HUES64 (cell line): ENCODE measurements at regions not wholly inside any gene's neighbourhood (a gene's known extent, or its start where the extent isn't known, plus 50 kb on each side); places are given as distances from the start of the nearest gene placed in this dataset.

Experiments
- H3K27ac ChIP-seq: 2 replicates; pipeline ENCODE4 v1.7.0; 2013; ENCODE audit warnings: low read depth, low read length, inconsistent platforms
- H3K27me3 ChIP-seq: 2 replicates; pipeline ENCODE4 v1.6.1; 2013; ENCODE audit warnings: mild to moderate bottlenecking, low read length; ENCODE audit not compliant: insufficient read depth
- H3K36me3 ChIP-seq: 2 replicates; pipeline ENCODE4 v1.6.1; 2013; ENCODE audit warnings: mild to moderate bottlenecking, low read length; ENCODE audit not compliant: insufficient read depth
- H3K4me1 ChIP-seq: 2 replicates; pipeline ENCODE4 v1.6.1; 2013; ENCODE audit warnings: mild to moderate bottlenecking, low read length, moderate library complexity; ENCODE audit not compliant: insufficient read depth
- H3K4me3 ChIP-seq: 2 replicates; pipeline ENCODE4 v1.5.1; 2013; ENCODE audit warnings: mild to moderate bottlenecking, low read length, moderate library complexity
- H3K9ac ChIP-seq: 2 replicates; pipeline ENCODE4 v1.6.1; 2013; ENCODE audit warnings: mild to moderate bottlenecking, low read depth, low read length
- H3K9me3 ChIP-seq: 2 replicates; pipeline ENCODE4 v1.6.1; 2013; ENCODE audit warnings: low read depth, low read length; ENCODE audit not compliant: insufficient read depth
- WGBS: fragments of 150-250, 120-280 bp; methylation state at CpG from one replicate; pipeline ENCODE4 v1.1.7; 2013; ENCODE audit warnings: missing lambda C conversion rate; 5-methylcytosine and 5-hydroxymethylcytosine counted together

DNA sequence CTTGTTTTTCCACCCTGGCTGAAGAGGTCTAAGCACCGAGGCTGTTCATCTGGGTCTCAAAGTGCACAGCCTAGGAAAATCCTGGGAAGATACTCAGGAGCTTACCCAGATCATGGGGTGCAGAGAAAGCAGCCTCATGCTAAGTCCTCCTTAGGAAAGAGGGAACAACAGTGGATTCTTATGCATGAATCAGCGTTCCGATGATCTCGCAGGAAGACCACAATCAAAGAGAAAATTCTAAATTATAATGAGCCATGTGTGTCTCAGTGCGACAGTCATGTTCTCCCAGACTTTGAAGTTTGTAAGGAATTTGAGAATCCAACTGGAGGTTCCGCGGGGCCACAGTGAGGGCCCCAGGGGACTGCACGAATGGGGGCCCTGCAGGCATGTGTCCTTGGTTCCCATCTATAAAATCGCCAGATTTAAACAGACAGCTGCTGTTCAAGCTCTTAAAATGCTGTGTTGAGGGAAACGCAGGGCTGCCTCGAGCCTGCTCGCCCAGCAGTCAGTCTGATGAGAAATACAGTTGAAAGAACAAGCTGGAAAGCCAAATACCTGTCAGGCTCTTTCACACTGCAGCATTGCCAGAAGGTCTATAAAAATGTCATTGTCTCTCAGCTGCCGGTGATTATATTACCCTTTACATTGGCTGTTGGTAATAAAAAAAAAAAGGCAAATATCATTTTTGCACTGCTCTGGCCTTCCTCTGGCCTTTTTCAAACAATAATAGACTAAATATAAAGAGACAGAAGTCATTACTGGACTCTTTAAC lies 152.1 kb downstream of the PMP22 start:
- Histone ChIP-seq H3K27ac (no peak overlapping the region), H3K4me3 (no peak overlapping the region), H3K27me3 (no peaks in the 10 kb centered on the region), H3K4me1 (peaks cover 4% of the 10 kb centered on the region; the same call in 1 of the 2 replicates), H3K9me3 (peaks cover 26% of the 10 kb centered on the region), H3K36me3 (no peaks in the 10 kb centered on the region), H3K9ac (no peak overlapping the region)
- WGBS: 86% methylated on average over 13 of the region's 13 CpGs

DNA sequence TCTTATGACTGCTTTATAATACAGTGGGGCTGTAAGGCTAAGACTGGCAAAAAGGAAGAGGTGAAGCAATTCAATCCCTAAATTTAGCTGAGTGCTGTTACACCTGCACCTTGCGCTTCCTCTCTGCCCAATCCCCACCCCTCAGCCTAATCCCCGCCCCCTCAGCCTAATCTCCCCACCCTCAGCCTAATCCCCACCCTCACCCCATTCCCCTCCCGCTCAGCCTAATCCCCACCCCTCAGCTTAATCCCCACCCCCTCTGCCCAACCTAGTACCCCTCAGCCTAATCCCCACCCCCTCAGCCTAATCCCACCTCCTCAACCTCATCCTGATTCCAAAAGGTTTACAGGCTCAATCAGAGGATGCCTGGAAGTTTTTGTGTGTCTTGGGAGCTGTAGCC lies 155.5 kb downstream of the PMP22 start:
- WGBS: 50% methylated on average over 2 of the region's 3 CpGs

GRCh38 chr17:15108992-15109391 lies 156.1 kb downstream of the PMP22 start:
- Histone ChIP-seq H3K27me3 (no peaks in the 10 kb centered on the region), H3K36me3 (no peaks in the 10 kb centered on the region), H3K9me3 (no peaks in the 10 kb centered on the region), H3K4me3 (no peak overlapping the region), H3K27ac (no peak overlapping the region), H3K9ac (no peak overlapping the region), H3K4me1 (peaks cover 15% of the 10 kb centered on the region)
- 93% methylated on average over 3 of the region's 3 CpGs for WGBS

More for the DNA sequence above, 155.5 kb downstream of the PMP22 start:
- no peak overlapping the region for H3K4me3 ChIP-seq
- no peaks in the 10 kb centered on the region for H3K36me3 ChIP-seq
- H3K27me3 ChIP-seq: no peaks in the 10 kb centered on the region
- no peaks in the 10 kb centered on the region for H3K9me3 ChIP-seq
- H3K27ac ChIP-seq: no peak overlapping the region
- peaks cover 15% of the 10 kb centered on the region for H3K4me1 ChIP-seq
- H3K9ac ChIP-seq: no peak overlapping the region

GRCh38 chr17:15106540-15106939 lies 158.6 kb downstream of the PMP22 start:
- H3K4me3 ChIP-seq: no peak overlapping the region
- H3K27ac ChIP-seq: no peak overlapping the region; the same call in 1 of the 2 replicates
- WGBS: 69% methylated on average over 3 of the region's 3 CpGs
- H3K4me1 ChIP-seq: peaks cover 10% of the 10 kb centered on the region; the same call in 1 of the 2 replicates
- no peak overlapping the region for H3K9ac ChIP-seq
- no peaks in the 10 kb centered on the region for H3K27me3 ChIP-seq
- no peaks in the 10 kb centered on the region for H3K9me3 ChIP-seq
- no peaks in the 10 kb centered on the region for H3K36me3 ChIP-seq

DNA sequence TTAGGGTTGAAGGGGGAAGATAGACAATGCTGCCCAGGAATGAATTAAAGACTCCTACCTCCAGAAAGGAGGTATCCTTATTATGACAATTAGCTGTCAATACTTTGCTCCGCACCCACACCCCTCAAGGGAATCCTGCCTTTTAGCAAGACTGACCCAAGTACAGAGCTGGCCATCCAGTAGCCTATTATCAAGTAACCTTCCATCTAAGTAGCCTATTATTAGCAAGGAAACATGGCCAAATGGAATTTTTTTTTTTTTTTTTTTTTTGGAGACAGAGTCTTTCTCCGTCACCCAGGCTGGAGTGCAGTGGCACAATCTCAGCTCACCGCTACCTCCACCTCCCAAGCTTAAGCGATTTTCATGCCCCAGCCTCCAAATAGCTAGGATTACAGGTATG lies 161.3 kb downstream of the PMP22 start:
- no peak overlapping the region for H3K4me3 ChIP-seq
- no peaks in the 10 kb centered on the region for H3K27me3 ChIP-seq
- H3K9me3 ChIP-seq: no peaks in the 10 kb centered on the region
- H3K27ac ChIP-seq: no peak overlapping the region
- H3K9ac ChIP-seq: no peak overlapping the region
- no peaks in the 10 kb centered on the region for H3K36me3 ChIP-seq
- peaks cover 10% of the 10 kb centered on the region; the same call in 1 of the 2 replicates for H3K4me1 ChIP-seq
- whole genome bisulfite sequencing: 96% methylated on average over 4 of the region's 4 CpGs

DNA sequence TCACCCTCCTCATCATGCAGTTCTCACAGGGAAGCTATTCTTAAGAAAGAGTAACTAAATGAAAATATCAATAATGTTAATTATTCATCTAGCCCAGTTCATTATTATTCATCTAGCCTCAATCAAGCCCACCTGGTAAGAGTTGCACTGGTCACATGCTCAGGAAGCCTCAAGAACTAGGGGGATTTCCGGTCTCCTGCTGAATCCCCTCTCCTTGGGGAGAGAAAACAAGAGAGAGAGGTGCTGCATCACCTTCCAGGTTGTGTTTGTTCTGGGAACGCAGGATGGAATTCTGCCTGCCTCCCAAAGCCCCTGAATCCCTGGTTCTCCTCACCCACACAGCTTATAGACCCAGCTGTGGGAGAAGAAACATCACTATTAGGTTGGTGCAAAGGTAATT lies 164.0 kb downstream of the PMP22 start:
- no peaks in the 10 kb centered on the region for H3K9me3 ChIP-seq
- H3K4me3 ChIP-seq: no peak overlapping the region
- no peaks in the 10 kb centered on the region for H3K36me3 ChIP-seq
- no peak overlapping the region for H3K27ac ChIP-seq
- H3K9ac ChIP-seq: no peak overlapping the region
- H3K27me3 ChIP-seq: no peaks in the 10 kb centered on the region
- WGBS: 88% methylated on average over 1 of the region's 2 CpGs
- peaks cover 3% of the 10 kb centered on the region for H3K4me1 ChIP-seq

- Histone ChIP-seq H3K27ac (no peak overlapping the region), H3K9me3 (no peaks in the 10 kb centered on the region), H3K4me1 (peaks cover 2% of the 10 kb centered on the region; the same call in 1 of the 2 replicates), H3K9ac (no peak overlapping the region), H3K4me3 (no peak overlapping the region), H3K27me3 (no peaks in the 10 kb centered on the region), H3K36me3 (no peaks in the 10 kb centered on the region)
- 96% methylated on average over 4 of the region's 4 CpGs for WGBS
Observed at GRCh38 chr17:15096511-15096910, 168.6 kb downstream of the PMP22 start.

GRCh38 chr17:15095935-15096334 lies 169.2 kb downstream of the PMP22 start:
- Histone ChIP-seq H3K4me1 (peaks cover 2% of the 10 kb centered on the region; the same call in 1 of the 2 replicates), H3K9me3 (no peaks in the 10 kb centered on the region), H3K9ac (no peak overlapping the region), H3K4me3 (no peak overlapping the region), H3K36me3 (no peaks in the 10 kb centered on the region), H3K27me3 (no peaks in the 10 kb centered on the region), H3K27ac (no peak overlapping the region)
- no CpG with 5 or more reads among the region's 2 CpGs for WGBS

DNA sequence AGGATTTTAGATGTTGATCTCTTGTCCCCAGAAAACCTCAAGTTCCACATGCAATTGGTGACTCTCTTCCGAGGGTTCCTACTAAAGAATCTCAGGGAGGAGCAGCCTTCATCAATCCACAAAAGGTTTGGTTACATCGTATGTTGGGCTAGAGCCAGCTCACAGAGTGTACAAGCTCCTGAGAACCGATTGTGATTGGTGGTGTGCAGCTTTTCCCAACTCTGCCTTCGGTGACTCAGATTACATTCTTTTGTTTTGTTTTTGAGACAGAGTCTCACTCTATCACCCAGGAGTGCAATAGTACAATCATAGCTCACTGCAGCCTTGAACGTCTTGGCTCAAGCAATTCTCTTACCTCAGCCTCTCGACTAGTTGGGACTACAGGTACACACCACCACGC lies 172.4 kb downstream of the PMP22 start:
- Histone ChIP-seq H3K36me3 (no peaks in the 10 kb centered on the region), H3K9me3 (no peaks in the 10 kb centered on the region), H3K4me1 (peaks cover 2% of the 10 kb centered on the region; the same call in 1 of the 2 replicates), H3K9ac (no peak overlapping the region), H3K4me3 (no peak overlapping the region), H3K27ac (no peak overlapping the region), H3K27me3 (no peaks in the 10 kb centered on the region)
- 96% methylated on average over 7 of the region's 7 CpGs for WGBS

- H3K4me3 ChIP-seq: no peak overlapping the region
Observed at GRCh38 chr17:15092261-15092660, 172.9 kb downstream of the PMP22 start.

DNA sequence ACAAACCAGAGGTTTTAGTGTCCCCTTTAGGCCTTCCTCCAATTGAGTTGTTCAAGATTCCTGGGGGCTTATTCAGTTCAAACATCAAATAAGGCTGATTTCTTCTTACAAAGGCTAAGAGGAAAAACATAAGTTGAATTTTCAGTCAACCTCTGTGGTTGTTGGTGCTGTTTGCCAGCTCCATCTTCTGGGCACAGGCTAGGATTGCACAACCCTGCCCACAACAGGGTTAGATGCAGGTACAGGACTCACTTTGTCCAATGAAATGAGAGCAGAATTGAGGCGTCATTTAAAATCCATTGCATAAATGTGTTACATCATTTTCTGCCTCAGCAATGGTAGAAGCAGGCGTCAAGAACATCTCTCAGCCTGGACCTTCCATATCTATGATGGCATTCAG lies 173.3 kb downstream of the PMP22 start:
- peaks cover 4% of the 10 kb centered on the region; the same call in 1 of the 2 replicates for H3K4me1 ChIP-seq
- no peaks in the 10 kb centered on the region for H3K36me3 ChIP-seq
- no peaks in the 10 kb centered on the region for H3K27me3 ChIP-seq
- no peaks in the 10 kb centered on the region for H3K9me3 ChIP-seq
- H3K4me3 ChIP-seq: no peak overlapping the region
- WGBS: 93% methylated on average over 2 of the region's 2 CpGs
- H3K27ac ChIP-seq: no peak overlapping the region
- H3K9ac ChIP-seq: no peak overlapping the region

More at GRCh38 chr17:15092261-15092660, 172.9 kb downstream of the PMP22 start:
- H3K9me3 ChIP-seq: no peaks in the 10 kb centered on the region
- H3K27ac ChIP-seq: no peak overlapping the region
- no peaks in the 10 kb centered on the region for H3K36me3 ChIP-seq
- no peak overlapping the region for H3K9ac ChIP-seq
- H3K4me1 ChIP-seq: peaks cover 2% of the 10 kb centered on the region; the same call in 1 of the 2 replicates
- no peaks in the 10 kb centered on the region for H3K27me3 ChIP-seq
- WGBS: 100% methylated on average over 2 of the region's 2 CpGs
